H1 (cell line): ENCODE measurements at regions not wholly inside any gene's neighbourhood (a gene's known extent, or its start where the extent isn't known, plus 50 kb on each side); places are given as distances from the start of the nearest gene placed in this dataset.

Source experiments
- CTCF ChIA-PET: fragments of 300-600 bp; sonication (Branson Sonifier 250); formaldehyde crosslinking; loops from one replicate; lab custom pipeline; 2021; ENCODE audit not compliant: partially characterized antibody; lab: Charles Lee
- POLR2A ChIA-PET: fragments of 300-600 bp; sonication (Branson Sonifier 250); formaldehyde crosslinking; loops from one replicate; lab custom pipeline; 2021; ENCODE audit warnings: inconsistent platforms; ENCODE audit not compliant: partially characterized antibody; lab: Charles Lee
- DNase-seq, 2 experiments: peaks; one replicate each; pipeline versions ENCODE4 v3.0.0 to v3.0.0-alpha.2; 2010 to 2022; ENCODE audit warnings: low spot score in 2 of 2, low read depth in 1 of 2, mixed read lengths in 1 of 2
- FAIRE-seq: peaks from 2 replicates; lab custom pipeline; 2011; peaks lifted over from hg19 to GRCh38; lab: Jason Lieb, UNC
- H2AFZ ChIP-seq: 2 replicates; pipeline ENCODE4 v1.8.1; 2012; ENCODE audit warnings: low read length, inconsistent platforms
- H2AK5ac ChIP-seq: 2 replicates; pipeline ENCODE4 v1.6.1; 2013; ENCODE audit warnings: low read depth, low read length
- H2BK120ac ChIP-seq: replicated peaks from 2 replicates; pipeline ENCODE3; 2013; ENCODE audit warnings: low read depth, low read length, inconsistent platforms
- H2BK12ac ChIP-seq: 2 replicates; pipeline ENCODE4 v1.6.1; 2013; ENCODE audit warnings: low read depth, low read length
- H2BK15ac ChIP-seq: 2 replicates; pipeline ENCODE4 v1.6.1; 2013; ENCODE audit warnings: low read length
- H2BK20ac ChIP-seq: 2 replicates; pipeline ENCODE4 v1.6.1; 2013; ENCODE audit warnings: low read length
- H2BK5ac ChIP-seq: 2 replicates; pipeline ENCODE4 v1.6.1; 2013; ENCODE audit warnings: low read depth, low read length
- H3K14ac ChIP-seq: 2 replicates; pipeline ENCODE4 v1.6.1; 2013; ENCODE audit warnings: inconsistent platforms; ENCODE audit not compliant: insufficient read length
- H3K18ac ChIP-seq: 2 replicates; pipeline ENCODE4 v1.6.1; 2013; ENCODE audit warnings: low read length; ENCODE audit errors: extremely low read depth
- H3K23ac ChIP-seq: 2 replicates; pipeline ENCODE4 v1.6.1; 2013; ENCODE audit warnings: inconsistent platforms; ENCODE audit not compliant: insufficient read length
- H3K23me2 ChIP-seq: 2 replicates; pipeline ENCODE4 v1.6.1; 2013; ENCODE audit warnings: low read depth, low read length
- H3K27ac ChIP-seq: 2 replicates; pipeline ENCODE4 v1.6.1; 2011; ENCODE audit warnings: low read depth, low read length, inconsistent platforms
- H3K27me3 ChIP-seq, 4 experiments: replicated peaks in 1 of 4; 1 replicate in 1 of 4; 2 replicates in 3 of 4; pipeline versions ENCODE4 v1.6.1 to v1.8.1; 2011 to 2013; ENCODE audit warnings: low read length in 3 of 4, mild to moderate bottlenecking in 3 of 4, inconsistent platforms in 2 of 4, mixed read lengths in 2 of 4, moderate library complexity in 1 of 4; ENCODE audit not compliant: control insufficient read depth in 3 of 4, insufficient read depth in 3 of 4; ENCODE audit errors: extremely low read depth in 1 of 4
- H3K36me3 ChIP-seq, 4 experiments: 2 replicates each; pipeline versions ENCODE4 v1.6.1 to v1.8.1; 2011 to 2013; ENCODE audit warnings: mild to moderate bottlenecking in 4 of 4, low read length in 3 of 4, moderate library complexity in 2 of 4, control low read depth in 1 of 4, inconsistent platforms in 1 of 4; ENCODE audit not compliant: insufficient read depth in 4 of 4, control insufficient read depth in 2 of 4
- H3K4ac ChIP-seq: replicated peaks from 2 replicates; pipeline ENCODE3; 2013; ENCODE audit warnings: low read length, low read depth, mixed read lengths, inconsistent platforms; ENCODE audit not compliant: insufficient read length
- H3K4me1 ChIP-seq, 4 experiments: replicated peaks in 1 of 4; 1 replicate in 1 of 4; 2 replicates in 3 of 4; pipeline versions ENCODE4 v1.6.1 to v1.8.1; 2011 to 2013; ENCODE audit warnings: low read length in 3 of 4, inconsistent platforms in 2 of 4, mixed read lengths in 1 of 4; ENCODE audit not compliant: insufficient read depth in 4 of 4, control insufficient read depth in 3 of 4
- H3K4me2 ChIP-seq, 2 experiments: 2 replicates each; pipeline versions ENCODE4 v1.6.1 to v1.8.1; 2011 to 2013; ENCODE audit warnings: low read depth in 2 of 2, low read length in 2 of 2, control low read depth in 1 of 2, inconsistent platforms in 1 of 2, mild to moderate bottlenecking in 1 of 2; ENCODE audit not compliant: insufficient read depth in 1 of 2
- H3K4me3 ChIP-seq, 4 experiments: fragments of 200-600, 300-600 bp in 1 of 4; sonication (generic), shearing (Covaris generic), sonication (Bioruptor Twin) in 1 of 4; 2 replicates each; pipeline versions ENCODE4 v1.5.1 to v1.8.1; 2011 to 2016; ENCODE audit warnings: low read length in 4 of 4, low read depth in 3 of 4, control low read depth in 2 of 4, inconsistent platforms in 2 of 4, mild to moderate bottlenecking in 2 of 4, mixed read lengths in 1 of 4, moderate library complexity in 1 of 4; ENCODE audit not compliant: insufficient read depth in 2 of 4; ENCODE audit errors: extremely low read depth in 1 of 4
- H3K56ac ChIP-seq: replicated peaks from 2 replicates; pipeline ENCODE3; 2013; ENCODE audit warnings: low read depth, mild to moderate bottlenecking, mixed read lengths, low read length, inconsistent platforms; ENCODE audit not compliant: insufficient read length
- H3K79me1 ChIP-seq: 2 replicates; pipeline ENCODE4 v1.6.1; 2013; ENCODE audit warnings: low read depth, low read length, control low read depth
- H3K79me2 ChIP-seq, 2 experiments: 2 replicates each; pipeline versions ENCODE4 v1.6.1 to v1.8.1; 2012 to 2013; ENCODE audit warnings: low read length in 2 of 2, mild to moderate bottlenecking in 2 of 2, inconsistent platforms in 1 of 2; ENCODE audit not compliant: insufficient read depth in 2 of 2, control insufficient read depth in 1 of 2
- H3K9ac ChIP-seq, 4 experiments: replicated peaks in 1 of 4; 1 replicate in 1 of 4; 2 replicates in 3 of 4; pipeline versions ENCODE4 v1.6.1 to v1.8.1; 2011 to 2013; ENCODE audit warnings: low read depth in 3 of 4, low read length in 3 of 4, control low read depth in 2 of 4, mild to moderate bottlenecking in 2 of 4, moderate library complexity in 2 of 4, inconsistent platforms in 1 of 4; ENCODE audit errors: extremely low read depth in 1 of 4
- H3K9me3 ChIP-seq, 2 experiments: 2 replicates each; pipeline versions ENCODE4 v1.6.1 to v1.8.1; 2012 to 2013; ENCODE audit warnings: mild to moderate bottlenecking in 2 of 2, moderate library complexity in 2 of 2, control low read depth in 1 of 2, inconsistent platforms in 1 of 2, low read depth in 1 of 2, low read length in 1 of 2, mixed read lengths in 1 of 2; ENCODE audit not compliant: insufficient read depth in 2 of 2
- H4K20me1 ChIP-seq, 2 experiments: replicated peaks in 1 of 2; 2 replicates each; pipeline versions ENCODE3 to v1.8.1; 2011 to 2013; ENCODE audit warnings: inconsistent platforms in 2 of 2, low read length in 2 of 2, mild to moderate bottlenecking in 1 of 2; ENCODE audit not compliant: insufficient read depth in 2 of 2, control insufficient read depth in 1 of 2
- H4K5ac ChIP-seq: 2 replicates; pipeline ENCODE4 v1.6.1; 2013; ENCODE audit warnings: low read length, low read depth, mixed read lengths, inconsistent platforms; ENCODE audit not compliant: insufficient read length
- H4K8ac ChIP-seq: 2 replicates; pipeline ENCODE4 v1.8.0; 2013; ENCODE audit warnings: mild to moderate bottlenecking, moderate library complexity, low read length, inconsistent platforms; ENCODE audit not compliant: insufficient read depth; ENCODE audit errors: extremely low read depth
- H4K91ac ChIP-seq: replicated peaks from 2 replicates; pipeline ENCODE3; 2013; ENCODE audit warnings: low read length, mixed read lengths, inconsistent platforms; ENCODE audit not compliant: insufficient read length
- BACH1 ChIP-seq: IDR thresholded peaks from 2 replicates; pipeline ENCODE4 v1.6.1; 2012; ENCODE audit warnings: low read length, improper control_type of control experiment
- CEBPB ChIP-seq: IDR thresholded peaks from 2 replicates; pipeline ENCODE4 v1.6.1; 2012; ENCODE audit warnings: low read depth, low read length
- CREB1 ChIP-seq: IDR thresholded peaks from 2 replicates; pipeline ENCODE4 v1.6.1; 2012; ENCODE audit warnings: inconsistent platforms
- CTBP2 ChIP-seq: IDR thresholded peaks from 2 replicates; pipeline ENCODE4 v1.7.0; 2011; ENCODE audit warnings: borderline replicate concordance, mild to moderate bottlenecking, moderate library complexity, mixed read lengths, low read length; ENCODE audit not compliant: insufficient read depth, insufficient read length
- FOSL1 ChIP-seq: IDR thresholded peaks from 2 replicates; pipeline ENCODE4 v1.6.1; 2011; ENCODE audit warnings: mild to moderate bottlenecking, low read depth, low read length, moderate library complexity; ENCODE audit not compliant: insufficient read depth
- HDAC2 ChIP-seq, 2 experiments: fragments of 300-600 bp in 1 of 2; sonication (generic) in 1 of 2; IDR thresholded peaks; 2 replicates each; pipeline ENCODE4 v1.6.1; 2011 to 2012; ENCODE audit warnings: low read depth in 2 of 2, low read length in 2 of 2, mild to moderate bottlenecking in 2 of 2, moderate library complexity in 2 of 2, borderline replicate concordance in 1 of 2, inconsistent platforms in 1 of 2
- KDM1A ChIP-seq: fragments of 200-600, 300-600 bp; sonication (generic); IDR thresholded peaks from 2 replicates; pipeline ENCODE4 v1.7.1; 2016; ENCODE audit warnings: mild to moderate bottlenecking, low read length, borderline replicate concordance
- RBBP5 ChIP-seq: IDR thresholded peaks from 2 replicates; pipeline ENCODE4 v1.7.1; 2012; ENCODE audit warnings: low read depth, mild to moderate bottlenecking, inconsistent platforms, low read length, moderate library complexity, borderline replicate concordance
- SIRT6 ChIP-seq: IDR thresholded peaks from one replicate; pipeline ENCODE4 v1.7.1; 2012; ENCODE audit warnings: low read length, inconsistent platforms
- SIX5 ChIP-seq: IDR thresholded peaks from 2 replicates; pipeline ENCODE4 v1.6.1; 2011; ENCODE audit warnings: mild to moderate bottlenecking, low read depth, low read length
- SP1 ChIP-seq: IDR thresholded peaks from 2 replicates; pipeline ENCODE4 v1.6.1; 2011; ENCODE audit warnings: low read depth, low read length
- SP2 ChIP-seq: IDR thresholded peaks from 2 replicates; pipeline ENCODE4 v1.6.1; 2012; ENCODE audit warnings: mild to moderate bottlenecking, low read length, inconsistent platforms
- SRF ChIP-seq: IDR thresholded peaks from 2 replicates; pipeline ENCODE4 v1.6.1; 2011; ENCODE audit warnings: mild to moderate bottlenecking, low read depth, low read length, moderate library complexity
- TBP ChIP-seq: IDR thresholded peaks from 2 replicates; pipeline ENCODE4 v1.6.1; 2011; ENCODE audit warnings: low read depth, low read length, improper control_type of control experiment
- WGBS, 2 experiments: shearing (Covaris generic) in 1 of 2; methylation state at CpG; one replicate each; pipeline versions ENCODE4 v1.1.6 to v1.1.7; 2013 to 2015; ENCODE audit warnings: low lambda C conversion rate in 2 of 2, mixed read lengths in 2 of 2, inconsistent platforms in 1 of 2, low coverage in 1 of 2, missing lambda C conversion rate in 1 of 2; ENCODE audit not compliant: insufficient replicate concordance in 2 of 2, insufficient coverage in 1 of 2, insufficient read length in 1 of 2; ENCODE audit errors: extremely low coverage in 1 of 2, missing lambda C conversion rate in 1 of 2; 5-methylcytosine and 5-hydroxymethylcytosine counted together

DNA sequence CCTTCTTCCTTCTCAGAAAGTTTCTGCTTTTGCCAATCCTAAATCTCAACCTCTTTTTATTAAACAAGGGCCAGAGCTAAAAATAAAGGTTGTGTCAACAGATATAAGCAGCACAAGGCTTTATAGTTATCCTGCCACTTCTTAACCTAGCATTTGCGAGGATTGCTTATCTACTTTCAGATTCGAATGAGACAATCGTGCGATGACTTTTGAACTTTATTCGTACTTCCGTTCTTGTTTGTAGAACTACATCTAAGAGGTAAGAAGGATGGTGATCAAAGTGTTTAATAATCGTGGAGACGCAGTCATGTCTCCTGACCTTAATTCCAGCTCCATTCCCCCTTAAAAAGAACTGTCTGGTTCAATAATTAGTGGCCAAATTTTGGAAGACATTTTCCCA, 578.6 kb downstream of the PIK3C3 start:
- H3K4me2 ChIP-seq: no peak overlapping the region
- TF ChIP-seq CEBPB: no peak
- no peak for TF ChIP-seq SIRT6
- no peak for TF ChIP-seq CTBP2
- TF ChIP-seq SP1: no peak
- TF ChIP-seq BACH1: no peak
- TF ChIP-seq RBBP5: no peak
- no peak for TF ChIP-seq CREB1
- no peak for TF ChIP-seq TBP
- TF ChIP-seq HDAC2 (IDR thresholded peaks at IDR 0.05; ENCODE audit: borderline replicate concordance in 1 of 2, low read depth in 2 of 2, low read length in 2 of 2): no peak
- no peak for TF ChIP-seq SP2
- TF ChIP-seq FOSL1: no peak
- TF ChIP-seq KDM1A: no peak
- no peak for TF ChIP-seq SRF
- no peak for TF ChIP-seq SIX5
- TF ChIP-seq, all 59 proteins: peak for 0
- no peaks in the 10 kb centered on the region for H3K4me1 ChIP-seq
- H2BK15ac ChIP-seq: no peak overlapping the region
- H3K27ac ChIP-seq: no peak overlapping the region
- no peak overlapping the region for H2BK120ac ChIP-seq
- H3K79me1 ChIP-seq: no peaks in the 10 kb centered on the region
- no peak overlapping the region for H4K5ac ChIP-seq
- no peak overlapping the region for H3K18ac ChIP-seq
- no peaks in the 10 kb centered on the region for H3K27me3 ChIP-seq
- H2BK5ac ChIP-seq: no peak overlapping the region
- FAIRE-seq (no peak), DNase-seq (no peak)
- no peaks in the 10 kb centered on the region for H4K20me1 ChIP-seq
- ChIA-PET CTCF (interaction anchor here (0.7 to 1.5 kb wide), 2 partner anchors 17 to 738 kb away, joined by 3 read pairs; no protein-coding TSS in a partner anchor), POLR2A (no interaction called here)
- H2BK12ac ChIP-seq: no peak overlapping the region
- no peak overlapping the region for H3K56ac ChIP-seq
- 90% methylated on average over 8 of the region's 8 CpGs; no CpG with 5 or more reads in 1 of the 2 experiments for WGBS, 2 experiments
- no peaks in the 10 kb centered on the region for H3K36me3 ChIP-seq
- no peak overlapping the region for H2AK5ac ChIP-seq
- no peak overlapping the region for H2BK20ac ChIP-seq
- no peak overlapping the region for H3K9ac ChIP-seq
- no peaks in the 10 kb centered on the region for H3K23me2 ChIP-seq
- H3K9me3 ChIP-seq: no peaks in the 10 kb centered on the region
- H3K23ac ChIP-seq: no peak overlapping the region
- no peak overlapping the region for H2AFZ ChIP-seq
- H4K91ac ChIP-seq: no peak overlapping the region
- no peak overlapping the region for H4K8ac ChIP-seq
- no peak overlapping the region for H3K14ac ChIP-seq
- no peak overlapping the region for H3K4ac ChIP-seq
- H3K4me3 ChIP-seq: no peak overlapping the region
- H3K79me2 ChIP-seq: no peaks in the 10 kb centered on the region
